Parathyroid adenoma (tissue), 2 donors: ENCODE measurements at regions not wholly inside any gene's neighbourhood (a gene's known extent, or its start where the extent isn't known, plus 50 kb on each side); places are given as distances from the start of the nearest gene placed in this dataset.

Experiments
- H2AFZ ChIP-seq: fragments of 300-600 bp; sonication (generic); one replicate; pipeline ENCODE4 v1.7.0; 2017; ENCODE audit warnings: antibody characterized with exemption, mild to moderate bottlenecking
- H3K27ac ChIP-seq: fragments of 300-600 bp; sonication (generic); one replicate; pipeline ENCODE4 v1.7.0; 2017
- H3K27me3 ChIP-seq: fragments of 300-600 bp; sonication (generic); one replicate; pipeline ENCODE4 v1.7.0; 2017; ENCODE audit warnings: low read length; ENCODE audit not compliant: control insufficient read depth, insufficient read depth
- H3K36me3 ChIP-seq: fragments of 300-600 bp; sonication (generic); one replicate; pipeline ENCODE4 v1.7.0; 2017; ENCODE audit warnings: low read length; ENCODE audit not compliant: control insufficient read depth, insufficient read depth
- H3K4me1 ChIP-seq: fragments of 300-600 bp; sonication (generic); one replicate; pipeline ENCODE4 v1.7.0; 2017; ENCODE audit warnings: control low read depth
- H3K4me2 ChIP-seq: fragments of 300-600 bp; sonication (generic); one replicate; pipeline ENCODE4 v1.7.0; 2017; ENCODE audit warnings: low read length
- H3K4me3 ChIP-seq: fragments of 300-600 bp; sonication (generic); one replicate; pipeline ENCODE4 v1.7.0; 2017; ENCODE audit warnings: low read depth, low read length
- H3K79me2 ChIP-seq: fragments of 300-600 bp; sonication (generic); one replicate; pipeline ENCODE4 v1.7.0; 2017; ENCODE audit warnings: control low read depth
- H3K9ac ChIP-seq: fragments of 300-600 bp; sonication (generic); one replicate; pipeline ENCODE4 v1.7.0; 2017; ENCODE audit warnings: mild to moderate bottlenecking
- H3K9me3 ChIP-seq: fragments of 300-600 bp; sonication (generic); one replicate; pipeline ENCODE4 v1.7.0; 2017; ENCODE audit warnings: low read length; ENCODE audit not compliant: control insufficient read depth
- CTCF ChIP-seq: fragments of 300-600 bp; sonication (generic); IDR thresholded peaks from one replicate; pipeline ENCODE4 v1.7.0; 2017; ENCODE audit warnings: antibody characterized with exemption, mild to moderate bottlenecking
- donor health status: primary hyperparathyroidism.

- Histone ChIP-seq H3K4me1 (no peaks in the 10 kb centered on the region), H3K9ac (no peak overlapping the region), H3K27ac (no peak overlapping the region), H3K9me3 (no peaks in the 10 kb centered on the region), H3K36me3 (no peaks in the 10 kb centered on the region), H2AFZ (no peak overlapping the region), H3K4me2 (no peak overlapping the region), H3K79me2 (no peaks in the 10 kb centered on the region), H3K27me3 (no peaks in the 10 kb centered on the region), H3K4me3 (no peak overlapping the region)
- TF ChIP-seq CTCF = no peak
Observed at GRCh38 chr2:39874236-39874635, 95.2 kb upstream of the THUMPD2 start.

- Histone ChIP-seq H3K27ac (no peak overlapping the region), H3K79me2 (no peaks in the 10 kb centered on the region), H3K27me3 (no peaks in the 10 kb centered on the region), H3K4me1 (no peaks in the 10 kb centered on the region), H3K4me3 (no peak overlapping the region), H3K36me3 (no peaks in the 10 kb centered on the region), H3K9ac (no peak overlapping the region), H3K9me3 (no peaks in the 10 kb centered on the region), H3K4me2 (no peak overlapping the region), H2AFZ (no peak overlapping the region)
- TF ChIP-seq CTCF = no peak
Observed at GRCh38 chr2:39873586-39873985, 94.5 kb upstream of the THUMPD2 start.

GRCh38 chr2:39872748-39873147, 93.7 kb upstream of the THUMPD2 start:
- Histone ChIP-seq H3K27me3 (no peaks in the 10 kb centered on the region), H3K9me3 (no peaks in the 10 kb centered on the region), H3K4me2 (no peak overlapping the region), H3K79me2 (no peaks in the 10 kb centered on the region), H3K27ac (no peak overlapping the region), H2AFZ (no peak overlapping the region), H3K4me3 (no peak overlapping the region), H3K36me3 (no peaks in the 10 kb centered on the region), H3K9ac (no peak overlapping the region), H3K4me1 (no peaks in the 10 kb centered on the region)
- TF ChIP-seq CTCF = no peak

GRCh38 chr2:39871291-39871761, 92.3 kb upstream of the THUMPD2 start:
- no peaks in the 10 kb centered on the region for H3K79me2 ChIP-seq
- H3K9me3 ChIP-seq = no peaks in the 10 kb centered on the region
- no peaks in the 10 kb centered on the region for H3K4me1 ChIP-seq
- H3K27me3 ChIP-seq = no peaks in the 10 kb centered on the region
- no peak overlapping the region for H3K27ac ChIP-seq
- H3K4me3 ChIP-seq = no peak overlapping the region
- no peak overlapping the region for H3K4me2 ChIP-seq
- H3K36me3 ChIP-seq = no peaks in the 10 kb centered on the region
- no peak overlapping the region for H2AFZ ChIP-seq
- no peak for TF ChIP-seq CTCF
- H3K9ac ChIP-seq = no peak overlapping the region

- Histone ChIP-seq H2AFZ (no peak overlapping the region), H3K27ac (no peak overlapping the region), H3K36me3 (no peaks in the 10 kb centered on the region), H3K4me3 (no peak overlapping the region), H3K9ac (no peak overlapping the region), H3K9me3 (no peaks in the 10 kb centered on the region), H3K4me2 (no peak overlapping the region), H3K79me2 (no peaks in the 10 kb centered on the region), H3K4me1 (no peaks in the 10 kb centered on the region), H3K27me3 (no peaks in the 10 kb centered on the region)
- no peak for TF ChIP-seq CTCF
Observed at GRCh38 chr2:39870871-39871270, 91.8 kb upstream of the THUMPD2 start.
